IPS-NIHi11 (cell line): ENCODE measurements at regions not wholly inside any gene's neighbourhood (a gene's known extent, or its start where the extent isn't known, plus 50 kb on each side); places are given as distances from the start of the nearest gene placed in this dataset.
"Not testable (repeated sequence)": the region's sequence is repeated elsewhere in the genome, so short reads cannot be mapped to it uniquely, and the experiment has no call there.

Experiments
- DNase-seq: peaks from one replicate; pipeline ENCODE4 v3.0.0; 2012; ENCODE audit warnings: mixed read lengths, low spot score

DNA sequence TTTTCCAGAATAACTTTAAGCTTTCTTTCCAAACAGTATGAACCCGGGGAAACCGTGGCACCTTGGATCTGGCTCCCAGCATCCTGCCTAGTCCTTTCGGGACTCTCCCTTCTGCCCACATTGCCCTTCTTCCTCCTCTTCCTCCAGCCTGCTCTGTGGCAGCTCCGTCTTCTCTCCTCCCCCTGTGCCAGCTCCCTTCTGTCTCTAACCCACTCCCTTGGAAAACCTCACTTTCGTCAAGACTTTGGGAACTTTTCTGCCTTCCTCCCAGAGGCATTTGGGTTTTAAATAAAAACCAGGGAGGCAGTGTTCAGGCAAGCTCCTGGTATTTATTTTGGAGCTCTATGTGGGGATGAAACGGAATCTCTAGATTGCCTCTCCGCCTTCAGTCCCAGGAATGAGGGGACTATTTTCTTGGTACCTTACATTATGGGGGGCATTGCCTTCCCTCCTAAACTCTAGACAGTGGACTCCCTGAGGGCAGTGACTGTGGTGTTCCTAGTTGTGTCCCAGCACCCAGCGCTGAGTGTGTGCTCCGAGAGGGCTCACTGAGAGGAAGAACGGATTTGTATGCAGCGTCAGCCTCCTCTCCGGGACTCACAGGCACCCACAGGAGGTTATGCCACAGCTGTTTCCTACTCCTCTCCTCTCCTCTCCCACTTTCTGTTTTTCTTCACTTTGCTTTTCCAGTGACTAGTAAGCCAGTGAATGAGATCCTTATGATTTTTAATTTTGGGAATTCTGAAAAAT lies 105.4 kb upstream of the MRPS22 start:
- no peak for DNase-seq

DNA sequence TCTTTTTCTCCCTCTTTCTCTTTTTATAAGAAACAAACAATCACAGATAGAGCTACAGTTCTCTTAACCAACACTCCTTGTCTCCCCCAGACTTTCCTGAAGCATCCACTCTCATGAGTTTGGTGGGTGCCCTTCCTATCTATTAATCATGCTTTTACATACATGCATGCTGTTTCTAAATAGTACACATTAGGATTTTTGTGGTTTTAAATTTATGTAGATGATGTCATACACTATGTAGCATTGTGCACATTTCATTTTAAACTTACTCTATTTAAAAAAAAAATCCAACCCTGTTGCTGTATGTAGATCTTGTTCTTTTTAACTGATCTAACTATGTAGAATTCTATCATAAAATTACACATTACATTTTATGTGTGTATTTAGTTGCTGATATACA lies 104.3 kb upstream of the MRPS22 start:
- DNase-seq, result no peak

DNA sequence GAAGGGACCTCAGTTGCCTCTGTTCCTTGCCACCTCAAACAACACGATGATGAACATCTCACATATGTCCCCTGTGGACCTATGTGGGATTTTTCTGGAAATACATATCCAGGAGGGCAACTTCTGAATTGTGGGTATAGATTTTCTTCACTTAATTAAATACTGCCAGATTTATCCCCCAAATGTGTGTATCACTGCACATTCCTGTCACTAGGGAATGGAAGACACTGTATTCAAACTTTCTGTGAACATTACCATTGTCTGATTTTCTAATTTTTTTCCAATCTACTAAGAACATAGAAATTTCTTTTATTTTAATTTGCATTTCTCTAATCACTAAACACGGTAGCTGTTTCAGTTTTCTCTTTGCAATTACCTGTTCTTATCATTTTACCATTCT lies 102.0 kb upstream of the MRPS22 start:
- no peak for DNase-seq

DNA sequence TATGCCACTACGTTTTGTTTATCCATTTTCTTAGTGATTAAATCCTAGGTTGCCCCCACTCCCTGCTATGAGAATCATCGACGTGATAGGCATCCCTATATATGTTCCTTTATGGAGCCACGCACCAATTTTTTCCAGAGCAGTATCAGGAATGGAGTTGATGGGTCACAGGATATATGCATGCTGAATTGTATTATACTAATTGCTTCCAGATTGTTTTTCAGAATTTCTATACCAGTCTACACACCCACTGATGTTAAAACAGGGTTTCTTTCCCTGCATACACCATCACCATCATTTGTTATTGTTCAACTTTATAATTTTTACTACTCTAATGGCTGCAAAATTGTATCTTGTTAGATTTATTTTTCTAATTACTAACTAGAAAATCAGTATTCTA lies 100.1 kb upstream of the MRPS22 start:
- DNase-seq, result no peak

DNA sequence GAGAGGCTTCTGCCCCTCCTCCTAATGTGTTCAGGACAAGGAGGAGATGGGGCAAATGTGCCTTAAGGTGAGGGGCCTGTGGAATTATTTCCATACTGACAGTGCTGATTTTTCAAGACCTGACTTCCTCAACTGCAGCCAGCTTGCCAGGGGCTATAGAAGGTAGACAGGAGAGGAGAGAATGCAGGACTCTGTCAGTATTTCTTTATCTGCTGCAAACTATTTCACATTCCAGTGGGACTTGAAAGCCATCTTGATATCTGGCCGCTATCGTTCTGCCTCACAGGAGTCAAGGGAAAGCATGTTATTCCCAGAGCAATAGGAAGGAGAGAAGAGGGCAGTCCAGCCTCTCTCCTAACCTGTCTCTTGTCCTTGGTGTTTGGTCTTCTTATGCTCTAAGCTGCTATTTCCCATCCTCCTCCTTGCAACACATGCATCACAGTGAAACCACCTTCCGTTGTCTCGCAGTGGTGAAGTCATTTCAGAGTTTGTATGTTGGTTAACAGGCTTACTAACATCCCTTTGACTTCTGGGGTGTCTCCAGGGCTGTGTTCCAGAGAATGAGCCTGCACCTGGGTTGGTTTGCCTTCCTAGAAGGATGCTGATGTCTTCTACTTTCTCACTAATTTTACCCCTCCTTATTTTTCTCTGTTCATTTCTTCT lies 95.1 kb upstream of the MRPS22 start:
- DNase-seq, result no peak

DNA sequence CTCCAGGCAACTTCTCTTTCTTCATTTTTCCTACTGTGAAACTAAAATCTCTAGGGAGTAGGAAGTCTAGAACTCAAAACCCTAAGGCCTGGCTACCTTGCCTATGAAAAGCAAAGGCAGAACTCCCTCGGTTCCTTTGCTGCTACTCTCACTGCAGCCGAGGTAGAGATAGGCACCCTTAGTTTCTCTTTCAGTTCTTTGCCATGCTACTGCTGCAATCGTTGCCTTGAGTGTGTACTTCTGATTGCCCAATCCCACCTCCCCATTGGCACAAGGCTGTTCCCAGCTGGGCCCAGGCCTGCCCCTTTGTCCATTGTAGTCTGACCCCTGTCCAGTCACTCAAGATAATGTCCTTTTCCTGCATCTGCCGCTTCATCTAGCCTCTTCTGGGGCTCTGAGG lies 92.3 kb upstream of the MRPS22 start:
- DNase-seq, result no peak

DNA sequence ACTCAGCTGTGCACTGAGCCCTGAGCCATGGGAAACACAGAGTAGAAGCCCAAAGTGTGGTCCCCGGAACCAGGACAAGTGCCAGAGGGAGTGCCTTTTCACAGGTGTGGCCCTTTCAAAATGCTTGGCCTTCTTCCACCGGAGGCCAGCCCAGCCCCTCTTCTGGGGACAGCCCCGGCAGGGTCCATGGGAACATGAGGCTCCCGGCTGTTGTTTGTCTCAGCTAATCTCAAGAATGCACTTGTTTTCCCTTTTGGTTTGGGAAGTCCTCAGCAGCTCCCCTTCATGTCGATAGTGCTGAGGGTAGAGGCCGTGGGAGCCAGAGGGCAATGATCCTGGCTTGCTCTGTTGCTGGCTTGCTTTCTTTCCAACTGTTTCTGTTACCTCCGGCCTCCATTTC lies 91.1 kb upstream of the MRPS22 start:
- DNase-seq, result no peak

DNA sequence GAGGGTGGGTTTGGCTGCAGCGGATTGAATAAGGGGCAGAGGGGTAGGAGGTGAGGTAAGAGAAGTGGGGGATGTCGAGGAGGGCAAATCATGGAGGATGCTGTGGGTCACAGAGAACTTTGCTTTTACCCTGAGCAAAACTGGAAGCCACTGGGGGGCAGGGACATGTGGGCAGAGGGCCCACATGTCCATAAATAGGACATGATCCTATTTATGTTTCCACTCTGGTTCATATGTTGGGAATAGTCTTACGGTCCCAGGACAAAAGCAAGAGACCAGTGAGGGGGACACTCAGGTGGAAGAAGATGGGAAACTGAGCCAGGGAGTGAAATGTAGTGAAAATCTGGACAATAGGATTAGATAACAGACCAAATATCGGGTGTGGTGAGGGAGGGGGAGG lies 85.5 kb upstream of the MRPS22 start:
- DNase-seq, result no peak

DNA sequence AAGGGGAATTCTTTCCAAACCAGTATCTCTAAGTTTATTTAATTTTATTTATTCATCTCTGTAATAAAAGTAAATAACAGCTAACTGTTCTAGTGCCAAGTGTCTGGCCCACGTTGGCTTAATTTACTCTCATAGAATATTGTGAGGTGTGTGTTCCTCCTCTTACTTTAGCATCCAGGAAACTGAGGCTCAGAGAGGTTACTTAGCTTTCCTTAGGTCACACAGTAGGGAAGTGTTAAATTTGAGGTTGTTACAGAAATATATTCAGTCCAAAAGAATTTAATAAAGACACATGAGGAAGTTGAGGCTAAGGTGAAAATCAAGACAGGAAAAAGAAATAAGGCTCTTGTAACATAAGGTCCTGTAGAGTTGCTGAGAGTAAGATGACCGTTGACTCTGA lies 84.4 kb upstream of the MRPS22 start:
- no peak for DNase-seq

DNA sequence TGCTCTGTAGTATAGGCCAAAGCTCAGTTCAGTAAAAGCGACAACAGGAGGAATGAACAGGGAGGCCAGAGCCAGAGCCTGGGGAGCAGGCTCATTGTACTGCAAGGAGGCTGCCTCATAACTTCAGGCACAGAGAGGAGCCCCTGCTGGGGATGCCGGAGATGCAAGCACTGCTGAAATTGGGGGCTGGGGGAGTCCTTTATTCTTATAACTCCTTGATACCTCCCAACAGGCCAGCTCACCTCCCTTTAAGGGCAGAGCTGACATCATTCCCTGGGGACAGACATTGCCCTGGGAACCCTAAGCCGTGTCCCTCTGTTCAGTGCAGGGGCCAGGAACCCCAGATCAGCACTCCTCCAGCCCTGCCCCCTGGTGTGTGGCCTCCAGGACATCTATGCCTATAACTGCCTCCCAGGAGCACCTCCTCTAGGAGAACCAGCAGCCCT lies 83.8 kb upstream of the MRPS22 start:
- DNase-seq, result no peak

DNA sequence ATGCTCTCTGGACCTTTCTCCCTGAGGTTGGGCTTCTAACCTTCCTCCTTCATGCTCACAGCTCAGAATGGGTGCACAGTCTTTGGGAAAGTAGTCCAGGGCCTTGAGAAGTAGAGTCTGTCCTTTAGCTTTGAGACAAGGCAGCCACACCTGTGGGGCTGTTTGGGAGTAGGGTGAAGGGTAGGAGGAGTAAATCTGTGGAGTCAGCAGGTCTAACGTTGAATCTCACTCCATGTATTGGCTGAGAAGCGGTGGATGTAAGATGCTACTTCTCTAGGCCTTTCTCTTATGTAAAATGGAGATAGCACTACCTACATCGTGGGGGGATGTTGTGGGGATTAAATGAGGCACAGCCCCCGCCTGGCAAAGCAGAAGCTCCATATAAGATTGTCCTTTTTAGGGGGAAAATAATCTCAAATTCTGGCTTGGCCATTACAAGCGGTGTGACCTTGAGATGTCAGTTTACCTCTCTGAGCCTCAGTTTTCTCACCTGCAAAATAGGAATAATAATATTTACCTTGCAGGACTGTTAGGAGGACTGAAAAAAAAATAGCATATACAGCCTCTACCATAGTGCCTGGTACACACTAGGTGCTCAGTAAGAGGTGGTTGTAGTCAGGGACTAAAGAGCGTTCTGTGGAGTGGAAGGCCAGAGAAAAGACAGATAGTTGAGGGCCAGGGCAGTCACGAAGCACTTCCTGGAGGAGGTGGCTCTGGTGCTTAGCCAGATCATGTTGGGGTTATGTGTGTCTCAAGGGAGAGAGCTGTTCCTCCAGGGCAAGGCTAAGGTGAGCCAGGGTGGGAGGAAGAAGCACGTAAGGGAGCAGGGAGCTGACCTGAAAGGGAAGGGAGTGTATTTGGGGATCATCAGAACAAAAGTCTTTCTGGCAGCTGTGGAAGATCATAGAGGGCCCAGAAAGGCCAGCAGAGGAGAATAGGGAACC lies 82.8 kb upstream of the MRPS22 start:
- no peak for DNase-seq

DNA sequence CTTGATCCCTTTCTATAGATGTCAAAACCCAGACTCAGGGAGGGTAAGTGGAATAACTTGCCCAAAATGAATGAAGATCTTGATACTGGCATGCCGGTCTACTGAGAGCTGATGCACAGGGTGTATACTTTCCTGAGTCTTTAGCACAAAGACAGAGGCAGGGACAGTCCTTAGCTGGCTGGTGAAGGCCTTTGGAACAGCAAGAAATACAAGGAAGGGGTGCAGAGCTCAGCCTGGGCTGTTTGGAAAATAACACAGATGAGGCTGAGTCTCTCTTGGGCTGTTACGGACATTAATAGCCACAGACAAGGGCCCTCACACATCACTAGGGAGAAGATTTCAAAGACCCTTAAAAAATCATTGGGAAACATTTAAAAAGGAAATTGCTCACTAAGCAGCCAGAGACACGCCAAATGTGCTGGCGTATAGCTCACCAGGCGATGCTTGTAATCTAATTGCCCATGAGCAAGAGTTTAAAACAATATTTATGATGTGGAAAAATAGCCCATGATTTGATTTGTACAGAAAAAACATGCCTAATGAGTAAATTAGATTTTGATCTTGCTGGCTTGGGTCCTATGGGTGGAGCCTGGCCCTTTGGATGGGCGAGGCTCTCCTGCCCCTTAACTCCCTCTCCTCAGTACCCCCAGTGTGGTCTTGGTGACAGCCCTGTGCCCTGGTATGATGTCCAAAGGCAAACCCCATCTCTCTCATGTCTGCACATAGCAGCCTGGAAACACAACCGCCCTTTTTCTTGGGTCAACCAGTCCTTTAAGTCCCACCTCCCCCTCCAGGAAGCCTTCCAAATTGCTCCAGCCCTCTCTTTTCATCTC lies 81.8 kb upstream of the MRPS22 start:
- DNase-seq, result no peak

DNA sequence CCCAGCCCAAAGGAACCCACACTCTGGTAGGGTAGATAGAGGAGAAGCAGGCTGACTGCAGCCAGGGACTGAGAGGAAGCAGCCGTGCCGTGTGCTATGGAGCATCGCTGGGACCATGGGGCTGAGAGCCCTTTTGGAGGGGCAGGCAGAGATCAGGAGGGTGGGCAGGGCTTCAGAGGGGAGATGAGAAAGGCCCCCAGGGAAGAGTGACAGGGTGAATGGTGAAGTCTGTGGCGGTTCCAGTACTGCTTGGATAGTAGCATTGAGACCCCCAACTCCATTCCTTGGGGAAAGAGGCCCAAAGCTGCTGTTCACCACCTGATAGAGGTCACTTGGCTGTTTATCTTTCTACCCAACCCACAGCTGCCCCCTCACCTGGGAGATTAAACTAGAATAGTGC lies 80.0 kb upstream of the MRPS22 start:
- no peak for DNase-seq

DNA sequence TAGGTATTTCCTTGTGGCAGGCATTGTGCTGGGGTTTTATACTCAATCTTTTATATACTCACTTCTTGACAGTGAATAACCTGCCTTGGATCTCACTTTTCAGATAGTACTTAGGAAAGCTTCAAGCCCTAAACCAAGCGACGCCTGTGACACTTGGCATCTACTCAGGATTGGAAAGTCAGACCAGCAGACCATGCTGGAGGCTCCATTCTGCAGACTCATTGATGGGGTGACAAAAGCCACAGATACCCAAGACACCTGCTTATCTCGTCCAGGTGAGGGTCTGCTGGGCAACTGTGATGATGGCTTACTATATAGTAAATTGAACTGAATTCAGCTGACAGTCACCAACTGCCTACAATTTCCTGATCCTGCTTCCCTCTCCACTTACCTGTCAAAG lies 79.4 kb upstream of the MRPS22 start:
- no peak for DNase-seq

DNA sequence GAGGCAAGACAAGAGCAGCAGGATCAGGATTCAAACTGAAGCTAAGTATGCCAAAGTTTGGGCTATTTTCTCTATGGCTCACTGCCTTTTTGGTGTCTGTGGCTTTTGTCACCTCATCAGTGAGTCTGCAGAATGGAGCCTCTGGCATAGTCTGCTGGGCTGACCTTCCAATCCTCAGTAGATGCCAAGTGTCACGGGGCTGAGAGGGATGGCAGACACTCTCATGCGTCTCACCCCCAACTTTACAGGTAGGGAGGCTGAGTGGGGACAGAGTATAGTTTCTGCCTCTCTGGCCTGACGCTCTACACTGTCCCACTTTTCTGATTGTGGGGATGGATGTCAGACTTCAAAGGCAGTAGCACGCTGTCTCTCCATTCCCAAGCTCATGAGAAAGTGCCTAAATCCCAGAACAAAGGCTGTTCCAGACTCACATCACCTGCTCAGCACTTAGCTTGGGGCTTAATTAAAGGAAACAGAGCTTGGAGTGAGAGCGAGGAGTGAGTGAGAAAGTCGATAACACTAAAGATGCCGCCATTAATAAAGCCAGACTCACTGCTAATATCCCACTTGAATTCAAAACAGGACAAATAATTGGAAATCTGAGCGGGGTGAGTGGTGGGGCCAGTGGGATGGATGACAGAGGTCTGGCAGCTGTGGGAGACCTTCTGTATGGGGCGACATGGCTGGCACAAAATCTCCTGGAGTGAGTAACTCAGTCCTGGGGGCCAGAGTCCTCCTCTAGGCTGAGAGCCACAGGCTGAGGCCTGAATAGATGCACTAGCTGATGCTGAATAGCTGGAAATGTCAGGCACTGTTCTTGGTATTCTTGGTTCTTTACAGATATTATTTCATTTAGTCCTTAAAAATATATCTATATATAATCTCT lies 78.4 kb upstream of the MRPS22 start:
- DNase-seq, result no peak

DNA sequence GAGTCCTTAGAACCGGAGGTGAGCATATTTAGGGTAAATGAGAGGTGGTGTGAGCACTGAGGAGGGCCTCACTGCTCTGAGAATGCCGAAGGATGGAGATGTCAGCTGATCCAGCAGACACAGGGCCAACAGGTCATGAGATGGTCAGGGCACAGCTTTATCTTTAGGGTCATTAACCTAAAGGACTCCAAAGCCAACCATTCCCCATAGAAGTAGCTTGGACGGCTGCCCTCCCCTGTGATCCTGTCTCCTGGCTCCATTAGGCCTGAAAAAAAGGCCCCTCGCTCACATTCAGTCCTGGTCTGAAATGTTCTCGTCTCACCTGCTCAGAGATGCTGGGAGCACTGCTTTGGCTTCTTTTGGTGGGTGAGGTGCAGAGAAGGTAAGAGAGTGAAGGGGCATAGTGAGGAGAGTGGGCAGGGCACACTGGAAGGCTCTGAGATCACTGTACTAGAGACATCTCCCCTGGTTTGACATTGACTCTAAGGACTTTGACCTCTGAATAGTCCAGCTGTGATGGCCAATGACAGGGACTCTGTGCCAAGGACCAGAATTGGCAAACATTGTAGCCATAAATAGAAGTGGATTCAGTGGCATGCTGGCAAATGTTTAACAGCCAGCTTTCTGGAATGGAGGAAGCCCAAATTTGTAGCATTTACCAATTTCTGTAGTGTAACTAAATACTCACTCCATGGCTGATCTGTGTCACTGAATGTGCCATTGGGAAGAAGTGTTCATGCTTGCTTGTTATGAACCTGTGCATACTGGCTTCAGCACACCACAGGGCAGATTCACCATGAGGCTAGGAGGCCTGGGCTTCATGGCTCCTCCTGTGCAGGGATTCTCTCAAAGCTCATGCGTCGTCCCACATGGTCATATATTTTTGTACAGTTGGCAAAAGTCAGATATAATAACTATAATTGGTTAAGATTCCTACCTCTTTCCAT lies 76.2 kb upstream of the MRPS22 start:
- no peak for DNase-seq

DNA sequence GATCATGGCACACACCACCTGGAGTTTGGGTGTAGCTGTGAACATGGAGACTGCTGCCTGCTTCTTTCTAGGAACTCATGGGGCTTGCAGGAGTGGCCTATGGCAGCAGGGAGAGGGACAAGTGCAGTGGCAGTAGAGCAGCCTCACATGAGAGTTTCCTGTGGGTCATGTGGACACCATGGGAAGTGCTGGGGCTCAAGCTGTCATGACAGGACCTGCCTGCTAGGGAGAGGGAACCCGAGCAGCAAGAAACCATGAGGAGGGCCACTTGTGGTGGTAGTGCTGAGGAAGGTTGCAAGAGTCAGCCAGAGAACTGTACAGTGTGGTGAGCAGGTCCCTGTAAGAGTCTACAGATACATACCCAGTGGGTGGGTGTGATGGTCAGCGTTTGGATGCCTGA lies 73.8 kb upstream of the MRPS22 start:
- no peak for DNase-seq

DNA sequence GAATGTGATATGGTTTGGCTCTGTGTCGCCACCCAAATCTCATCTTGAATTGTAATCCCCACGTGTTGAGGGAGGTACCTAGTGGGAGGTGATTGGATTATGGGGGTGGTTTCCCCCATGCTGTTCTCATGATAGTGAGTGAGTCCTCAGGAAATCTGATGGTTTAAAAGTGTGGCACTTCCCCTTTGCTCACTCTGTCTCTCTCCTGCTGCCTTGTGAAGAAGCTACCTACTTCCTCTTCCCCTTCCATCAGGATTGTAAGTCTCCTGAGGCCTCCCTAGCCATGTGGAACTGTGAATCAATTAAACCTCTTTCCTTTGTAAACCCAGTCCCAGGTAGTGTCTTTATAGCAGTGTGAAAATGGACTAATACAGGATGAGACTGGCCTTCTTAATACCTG lies 73.2 kb upstream of the MRPS22 start:
- DNase-seq, result not testable (repeated sequence)

DNA sequence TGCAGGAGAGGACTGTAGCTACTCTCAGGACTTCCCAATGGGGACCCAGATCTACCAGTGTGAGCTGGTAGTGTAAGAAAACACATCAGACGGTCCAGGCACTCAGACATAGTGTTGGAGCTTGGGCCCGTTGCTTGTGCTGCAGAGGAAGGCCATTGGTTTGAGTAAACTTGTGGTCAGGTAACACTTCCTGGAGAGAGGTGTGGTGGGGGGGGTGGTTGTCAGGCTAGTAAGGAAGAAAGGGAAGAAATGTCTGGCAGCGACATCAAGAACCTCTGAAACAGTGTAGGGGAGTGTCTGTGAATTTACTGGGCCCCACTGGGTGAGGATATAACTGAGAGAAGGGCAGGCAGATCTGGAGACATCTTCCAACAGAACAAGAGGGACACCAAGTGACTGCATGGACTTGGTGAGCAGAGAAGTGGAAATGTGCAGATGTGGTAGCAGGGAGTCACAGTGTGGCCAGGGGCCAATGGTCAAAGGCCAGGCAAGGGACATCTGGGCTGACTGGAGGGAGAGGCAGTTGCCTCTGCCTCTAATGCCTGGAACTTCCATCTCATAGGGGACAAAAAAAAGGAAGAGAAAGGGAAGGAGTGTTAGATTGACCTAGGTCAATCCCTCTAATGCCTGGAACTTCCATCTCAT lies 63.7 kb upstream of the MRPS22 start:
- no peak for DNase-seq
